Transverse colon (tissue), 4 donors: ENCODE measurements at regions not wholly inside any gene's neighbourhood (a gene's known extent, or its start where the extent isn't known, plus 50 kb on each side); places are given as distances from the start of the nearest gene placed in this dataset.

Experiments
- DNase-seq: peaks from one replicate; pipeline ENCODE4 v3.0.0-alpha.2; 2019
- H3K27ac ChIP-seq, 4 donors: fragments of 200-600 bp; sonication (generic); 2 replicates each; pipeline ENCODE4 v1.5.1; 2016 to 2018; ENCODE audit warnings: inconsistent platforms in 4 of 4
- H3K27me3 ChIP-seq: fragments of 200-600 bp; sonication (generic); 2 replicates; pipeline ENCODE4 v1.5.1; 2017; ENCODE audit warnings: inconsistent platforms
- H3K36me3 ChIP-seq, 4 donors: fragments of 200-600 bp; sonication (generic); 2 replicates each; pipeline ENCODE4 v1.5.1; 2017 to 2019; ENCODE audit warnings: inconsistent platforms in 4 of 4
- H3K4me1 ChIP-seq, 4 donors: fragments of 200-600 bp; sonication (generic); 2 replicates each; pipeline ENCODE4 v1.5.1; 2017 to 2020; ENCODE audit warnings: inconsistent platforms in 4 of 4
- H3K4me3 ChIP-seq, 4 donors: fragments of 200-600 bp; sonication (generic); 1 replicate in 1 of 4; 2 replicates in 3 of 4; pipeline versions ENCODE4 v1.5.1 to v1.6.1; 2017 to 2019; ENCODE audit warnings: inconsistent platforms in 4 of 4
- H3K9me3 ChIP-seq, 2 donors: fragments of 200-600 bp; sonication (generic); 2 replicates each; pipeline ENCODE4 v1.5.1; 2017 to 2019; ENCODE audit warnings: inconsistent platforms in 2 of 2
- CTCF ChIP-seq, 5 experiments: fragments of 200-600 bp in 3 of 5; fragments of 450-650 bp in 2 of 5; sonication (generic) in 3 of 5; IDR thresholded peaks; 1 replicate in 2 of 5; 2 replicates in 3 of 5; pipeline ENCODE4 v1.5.1; 2016 to 2017; ENCODE audit warnings: antibody characterized with exemption in 5 of 5, inconsistent platforms in 3 of 5, mild to moderate bottlenecking in 2 of 5, moderate library complexity in 1 of 5
- EP300 ChIP-seq: sonication (generic); formaldehyde crosslinking; IDR thresholded peaks from one replicate; pipeline ENCODE4 v1.6.1; 2017; ENCODE audit warnings: antibody characterized with exemption, low read depth
- POLR2A ChIP-seq: fragments of 450-650 bp; IDR thresholded peaks from one replicate; pipeline ENCODE4 v1.6.1; 2016; ENCODE audit warnings: antibody characterized with exemption, mild to moderate bottlenecking, moderate library complexity
- POLR2AphosphoS5 ChIP-seq, 3 donors: sonication (generic); formaldehyde crosslinking; IDR thresholded peaks; one replicate each; pipeline ENCODE4 v1.6.1; 2016; ENCODE audit warnings: antibody characterized with exemption in 3 of 3
- WGBS, 2 donors: methylation state at CpG; one replicate each; pipeline ENCODE4 v1.1.5; 2018; ENCODE audit warnings: low coverage in 1 of 2; 5-methylcytosine and 5-hydroxymethylcytosine counted together
- in situ Hi-C, 4 donors: fragments of 200-750 bp; cut with MboI; loops; one replicate each; pipeline versions ENCODE4 v1.15.0 to v1.15.1; 2017; ENCODE audit warnings: low sequenced_read_pairs in 3 of 4, low pct_ligation_motif_present in 1 of 4, low pct_unique_long_range_greater_than_20kb in 1 of 4
- intact Hi-C: fragments of 100-400 bp; cut with DNase I; formaldehyde crosslinking; loops from one replicate; pipeline ENCODE4 v1.15.1; 2023; ENCODE audit warnings: low total_unique reads

- no peak overlapping the region for H3K27ac ChIP-seq
- WGBS, 2 donors = 67 to 85% methylated on average over 1 of the region's 1 CpG
- no peaks in the 10 kb centered on the region for H3K9me3 ChIP-seq
- no peak overlapping the region for H3K4me3 ChIP-seq
- H3K4me1 ChIP-seq = peaks cover 0 to 5% (median 0%) of the 10 kb centered on the region in 4 donors
- no peaks in the 10 kb centered on the region for H3K27me3 ChIP-seq
- TF ChIP-seq POLR2A = no peak
- no peak for TF ChIP-seq POLR2AphosphoS5 (IDR thresholded peaks at IDR 0.05)
- no peak for TF ChIP-seq EP300
- no peak for TF ChIP-seq CTCF (IDR thresholded peaks at IDR 0.05)
- H3K36me3 ChIP-seq = no peaks in the 10 kb centered on the region
- in situ Hi-C loops = no loop called here
- intact Hi-C loops = no loop called here
- no peak for DNase-seq
These were observed 277.8 kb upstream of the EMCN start for GRCh38 chr4:100795581-100795980.

GRCh38 chr4:100790836-100791615 lies 273.2 kb upstream of the EMCN start:
- peaks cover 0 to 5% (median 2%) of the 10 kb centered on the region in 4 donors for H3K4me1 ChIP-seq
- H3K27ac ChIP-seq = peak overlapping the region in 3 of 4 donors; percentile 4 to 36 (median 15)
- H3K9me3 ChIP-seq = no peaks in the 10 kb centered on the region
- H3K4me3 ChIP-seq = peak overlapping the region in 1 of 4 donors; percentile 11
- in situ Hi-C loops (no loop called here), intact Hi-C loops (no loop called here)
- H3K27me3 ChIP-seq = no peaks in the 10 kb centered on the region
- DNase-seq = no peak
- TF ChIP-seq POLR2AphosphoS5 (IDR thresholded peaks at IDR 0.05) (peak in 1 of 3 donors; percentile 12), POLR2A (no peak), EP300 (no peak)
- no peaks in the 10 kb centered on the region for H3K36me3 ChIP-seq
- WGBS, 2 donors = 38 to 47% methylated on average over 7 to 9 of the region's 9 CpGs

GRCh38 chr4:100789991-100790390 lies 272.2 kb upstream of the EMCN start:
- intact Hi-C loops (no loop called here), in situ Hi-C loops (no loop called here)
- Histone ChIP-seq H3K36me3 (no peaks in the 10 kb centered on the region), H3K27ac (no peak overlapping the region), H3K9me3 (no peaks in the 10 kb centered on the region), H3K4me1 (peaks cover 0 to 5% (median 2%) of the 10 kb centered on the region in 4 donors), H3K4me3 (no peak overlapping the region), H3K27me3 (no peaks in the 10 kb centered on the region)
- DNase-seq = no peak
- no peak for TF ChIP-seq POLR2AphosphoS5 (IDR thresholded peaks at IDR 0.05)
- TF ChIP-seq CTCF (IDR thresholded peaks at IDR 0.05) = no peak
- no peak for TF ChIP-seq POLR2A
- TF ChIP-seq EP300 = no peak

- no peak for DNase-seq
- peaks cover 0 to 5% (median 2%) of the 10 kb centered on the region in 4 donors for H3K4me1 ChIP-seq
- no peak overlapping the region for H3K27ac ChIP-seq
- intact Hi-C loops = no loop called here
- no peaks in the 10 kb centered on the region for H3K36me3 ChIP-seq
- TF ChIP-seq POLR2AphosphoS5 (IDR thresholded peaks at IDR 0.05) (no peak), CTCF (IDR thresholded peaks at IDR 0.05) (no peak), EP300 (no peak), POLR2A (no peak)
- no peak overlapping the region for H3K4me3 ChIP-seq
- WGBS, 2 donors = 71% methylated on average over 1 of the region's 1 CpG; no CpG with 5 or more reads in 1 of the 2 donors
- no peaks in the 10 kb centered on the region for H3K9me3 ChIP-seq
- no peaks in the 10 kb centered on the region for H3K27me3 ChIP-seq
- in situ Hi-C loops = no loop called here
These were observed 268.7 kb upstream of the EMCN start for GRCh38 chr4:100786481-100786880.
